ENCODE measurements at regions not wholly inside any gene's neighbourhood (a gene's known extent, or its start where the extent isn't known, plus 50 kb on each side); places are given as distances from the start of the nearest gene placed in this dataset.

GRCh38 chr12:98221243-98221808 is 294.1 kb upstream of the TMPO start:
- TF ChIP-seq CTCF (IDR thresholded peaks at IDR 0.05) = no peak
- TF ChIP-seq POLR2A (IDR thresholded peaks at IDR 0.05) = no peak

Measured in Peyer's patch (tissue), 4 donors.